ENCODE measurements at regions not wholly inside any gene's neighbourhood (a gene's known extent, or its start where the extent isn't known, plus 50 kb on each side); places are given as distances from the start of the nearest gene placed in this dataset.
"Not testable (repeated sequence)": the region's sequence is repeated elsewhere in the genome, so short reads cannot be mapped to it uniquely, and the experiment has no call there.

DNA sequence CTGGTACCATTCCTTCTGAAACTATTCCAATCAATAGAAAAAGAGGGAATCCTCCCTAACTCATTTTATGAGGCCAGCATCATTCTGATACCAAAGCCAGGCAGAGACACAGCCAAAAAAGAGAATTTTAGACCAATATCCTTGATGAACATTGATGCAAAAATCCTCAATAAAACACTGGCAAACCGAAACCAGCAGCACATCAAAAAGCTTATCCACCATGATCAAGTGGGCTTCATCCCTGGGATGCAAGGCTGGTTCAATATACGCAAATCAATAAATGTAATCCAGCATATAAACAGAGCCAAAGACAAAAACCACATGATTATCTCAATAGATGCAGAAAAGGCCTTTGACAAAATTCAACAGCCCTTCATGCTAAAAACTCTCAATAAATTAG is 82.3 kb upstream of the C3orf49 start:
- TF ChIP-seq, protein P1, sequence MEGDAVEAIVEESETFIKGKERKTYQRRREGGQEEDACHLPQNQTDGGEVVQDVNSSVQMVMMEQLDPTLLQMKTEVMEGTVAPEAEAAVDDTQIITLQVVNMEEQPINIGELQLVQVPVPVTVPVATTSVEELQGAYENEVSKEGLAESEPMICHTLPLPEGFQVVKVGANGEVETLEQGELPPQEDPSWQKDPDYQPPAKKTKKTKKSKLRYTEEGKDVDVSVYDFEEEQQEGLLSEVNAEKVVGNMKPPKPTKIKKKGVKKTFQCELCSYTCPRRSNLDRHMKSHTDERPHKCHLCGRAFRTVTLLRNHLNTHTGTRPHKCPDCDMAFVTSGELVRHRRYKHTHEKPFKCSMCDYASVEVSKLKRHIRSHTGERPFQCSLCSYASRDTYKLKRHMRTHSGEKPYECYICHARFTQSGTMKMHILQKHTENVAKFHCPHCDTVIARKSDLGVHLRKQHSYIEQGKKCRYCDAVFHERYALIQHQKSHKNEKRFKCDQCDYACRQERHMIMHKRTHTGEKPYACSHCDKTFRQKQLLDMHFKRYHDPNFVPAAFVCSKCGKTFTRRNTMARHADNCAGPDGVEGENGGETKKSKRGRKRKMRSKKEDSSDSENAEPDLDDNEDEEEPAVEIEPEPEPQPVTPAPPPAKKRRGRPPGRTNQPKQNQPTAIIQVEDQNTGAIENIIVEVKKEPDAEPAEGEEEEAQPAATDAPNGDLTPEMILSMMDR (IDR thresholded peaks at IDR 0.05), result not testable (repeated sequence)
- TF ChIP-seq POLR2AphosphoS5 (IDR thresholded peaks at IDR 0.05), result not testable (repeated sequence)

All from breast epithelium (tissue), 3 donors.